ENCODE measurements at regions not wholly inside any gene's neighbourhood (a gene's known extent, or its start where the extent isn't known, plus 50 kb on each side); places are given as distances from the start of the nearest gene placed in this dataset.

DNA sequence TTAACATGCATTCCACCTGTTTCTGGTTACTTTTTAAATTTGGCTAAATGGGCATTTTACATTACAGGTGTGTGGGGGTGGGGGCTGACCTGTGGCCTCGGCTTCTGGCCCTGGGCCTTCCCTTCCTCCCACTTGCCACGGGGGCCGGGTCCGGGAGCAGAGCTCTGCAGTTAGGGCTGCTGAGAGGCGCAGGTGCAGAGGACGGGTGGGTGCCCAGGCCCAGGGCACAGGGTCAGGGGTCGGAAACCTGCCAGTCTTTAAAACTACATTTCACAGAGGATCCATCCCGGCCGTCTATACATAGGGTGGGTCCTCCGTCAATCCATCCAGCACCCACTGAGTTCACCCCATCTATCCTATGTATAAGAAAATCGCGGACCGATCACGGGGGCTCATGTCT is 106.5 kb upstream of the INSIG1 start:
- no peak for TF ChIP-seq POLR2AphosphoS5 (IDR thresholded peaks at IDR 0.05)
- TF ChIP-seq, protein P1, sequence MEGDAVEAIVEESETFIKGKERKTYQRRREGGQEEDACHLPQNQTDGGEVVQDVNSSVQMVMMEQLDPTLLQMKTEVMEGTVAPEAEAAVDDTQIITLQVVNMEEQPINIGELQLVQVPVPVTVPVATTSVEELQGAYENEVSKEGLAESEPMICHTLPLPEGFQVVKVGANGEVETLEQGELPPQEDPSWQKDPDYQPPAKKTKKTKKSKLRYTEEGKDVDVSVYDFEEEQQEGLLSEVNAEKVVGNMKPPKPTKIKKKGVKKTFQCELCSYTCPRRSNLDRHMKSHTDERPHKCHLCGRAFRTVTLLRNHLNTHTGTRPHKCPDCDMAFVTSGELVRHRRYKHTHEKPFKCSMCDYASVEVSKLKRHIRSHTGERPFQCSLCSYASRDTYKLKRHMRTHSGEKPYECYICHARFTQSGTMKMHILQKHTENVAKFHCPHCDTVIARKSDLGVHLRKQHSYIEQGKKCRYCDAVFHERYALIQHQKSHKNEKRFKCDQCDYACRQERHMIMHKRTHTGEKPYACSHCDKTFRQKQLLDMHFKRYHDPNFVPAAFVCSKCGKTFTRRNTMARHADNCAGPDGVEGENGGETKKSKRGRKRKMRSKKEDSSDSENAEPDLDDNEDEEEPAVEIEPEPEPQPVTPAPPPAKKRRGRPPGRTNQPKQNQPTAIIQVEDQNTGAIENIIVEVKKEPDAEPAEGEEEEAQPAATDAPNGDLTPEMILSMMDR (IDR thresholded peaks at IDR 0.05): no peak
- TF ChIP-seq POLR2A (IDR thresholded peaks at IDR 0.05): no peak
- no peak for TF ChIP-seq EP300 (IDR thresholded peaks at IDR 0.05)

Measured in sigmoid colon (tissue), 4 donors.